Tibial artery (tissue), 4 donors: ENCODE measurements at regions not wholly inside any gene's neighbourhood (a gene's known extent, or its start where the extent isn't known, plus 50 kb on each side); places are given as distances from the start of the nearest gene placed in this dataset.

Experiments used
- DNase-seq, 2 donors: peaks; one replicate each; pipeline ENCODE4 v3.0.0-alpha.2; 2019
- H3K27ac ChIP-seq, 2 donors: fragments of 200-600 bp; sonication (generic) in 1 of 2; 1 replicate in 1 of 2; 2 replicates in 1 of 2; pipeline ENCODE4 v1.5.1; 2018 to 2019; ENCODE audit warnings: mild to moderate bottlenecking in 1 of 2
- H3K27me3 ChIP-seq, 2 donors: fragments of 200-600 bp; sonication (generic) in 1 of 2; one replicate each; pipeline versions ENCODE4 v1.5.1 to v1.6.0; 2016 to 2019
- H3K36me3 ChIP-seq, 3 donors: fragments of 200-600 bp; sonication (generic) in 2 of 3; one replicate each; pipeline ENCODE4 v1.5.1; 2016 to 2019; ENCODE audit warnings: mild to moderate bottlenecking in 2 of 3
- H3K4me1 ChIP-seq, 4 donors: fragments of 200-600 bp; sonication (generic) in 2 of 4; 1 replicate in 3 of 4; 2 replicates in 1 of 4; pipeline ENCODE4 v1.5.1; 2016 to 2019
- H3K4me3 ChIP-seq, 2 donors: fragments of 200-600 bp; sonication (generic) in 1 of 2; 1 replicate in 1 of 2; 2 replicates in 1 of 2; pipeline ENCODE4 v1.5.1; 2018 to 2019; ENCODE audit warnings: mild to moderate bottlenecking in 2 of 2
- H3K9me3 ChIP-seq, 3 donors: fragments of 200-600 bp; sonication (generic) in 1 of 3; one replicate each; pipeline ENCODE4 v1.5.1; 2016 to 2019
- intact Hi-C: fragments of 100-400 bp; cut with DNase I; formaldehyde crosslinking; loops from one replicate; pipeline ENCODE4 v1.15.0; 2023; ENCODE audit warnings: low total_unique reads
- TF ChIP-seq, protein P1 (sequence below), 2 experiments: fragments of 200-600 bp in 1 of 2; fragments of 450-650 bp in 1 of 2; IDR thresholded peaks; one replicate each; pipeline ENCODE4 v1.5.1; 2017 to 2019; ENCODE audit warnings: antibody characterized with exemption in 2 of 2, mild to moderate bottlenecking in 1 of 2, moderate library complexity in 1 of 2

DNA sequence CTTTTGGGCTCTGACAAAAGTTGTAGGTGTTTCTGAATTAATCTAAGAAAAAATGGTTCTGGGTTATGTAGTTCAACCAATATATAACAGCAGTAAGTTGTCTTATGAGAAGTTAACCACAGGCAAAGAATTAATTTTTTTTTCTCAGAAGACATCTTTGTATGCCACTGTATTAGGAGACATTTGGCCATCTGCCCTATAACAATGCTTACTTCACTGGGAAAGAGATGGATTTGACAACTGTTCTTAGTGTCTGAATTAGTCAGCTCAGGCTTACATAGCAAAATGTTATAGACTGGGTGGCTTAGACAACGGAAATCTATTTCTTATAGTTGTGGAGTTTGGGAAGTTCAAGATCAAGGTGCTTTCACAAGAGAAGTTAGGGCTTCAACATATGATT, 508.1 kb downstream of the STIM2 start:
- TF ChIP-seq, protein P1, sequence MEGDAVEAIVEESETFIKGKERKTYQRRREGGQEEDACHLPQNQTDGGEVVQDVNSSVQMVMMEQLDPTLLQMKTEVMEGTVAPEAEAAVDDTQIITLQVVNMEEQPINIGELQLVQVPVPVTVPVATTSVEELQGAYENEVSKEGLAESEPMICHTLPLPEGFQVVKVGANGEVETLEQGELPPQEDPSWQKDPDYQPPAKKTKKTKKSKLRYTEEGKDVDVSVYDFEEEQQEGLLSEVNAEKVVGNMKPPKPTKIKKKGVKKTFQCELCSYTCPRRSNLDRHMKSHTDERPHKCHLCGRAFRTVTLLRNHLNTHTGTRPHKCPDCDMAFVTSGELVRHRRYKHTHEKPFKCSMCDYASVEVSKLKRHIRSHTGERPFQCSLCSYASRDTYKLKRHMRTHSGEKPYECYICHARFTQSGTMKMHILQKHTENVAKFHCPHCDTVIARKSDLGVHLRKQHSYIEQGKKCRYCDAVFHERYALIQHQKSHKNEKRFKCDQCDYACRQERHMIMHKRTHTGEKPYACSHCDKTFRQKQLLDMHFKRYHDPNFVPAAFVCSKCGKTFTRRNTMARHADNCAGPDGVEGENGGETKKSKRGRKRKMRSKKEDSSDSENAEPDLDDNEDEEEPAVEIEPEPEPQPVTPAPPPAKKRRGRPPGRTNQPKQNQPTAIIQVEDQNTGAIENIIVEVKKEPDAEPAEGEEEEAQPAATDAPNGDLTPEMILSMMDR (IDR thresholded peaks at IDR 0.05), result no peak
- no peaks in the 10 kb centered on the region for H3K27me3 ChIP-seq
- DNase-seq, result no peak
- H3K27ac ChIP-seq, result no peak overlapping the region
- H3K9me3 ChIP-seq, result no peaks in the 10 kb centered on the region
- H3K4me3 ChIP-seq, result no peak overlapping the region
- H3K36me3 ChIP-seq, result no peaks in the 10 kb centered on the region
- H3K4me1 ChIP-seq, result no peaks in the 10 kb centered on the region
- intact Hi-C loops, result no loop called here

DNA sequence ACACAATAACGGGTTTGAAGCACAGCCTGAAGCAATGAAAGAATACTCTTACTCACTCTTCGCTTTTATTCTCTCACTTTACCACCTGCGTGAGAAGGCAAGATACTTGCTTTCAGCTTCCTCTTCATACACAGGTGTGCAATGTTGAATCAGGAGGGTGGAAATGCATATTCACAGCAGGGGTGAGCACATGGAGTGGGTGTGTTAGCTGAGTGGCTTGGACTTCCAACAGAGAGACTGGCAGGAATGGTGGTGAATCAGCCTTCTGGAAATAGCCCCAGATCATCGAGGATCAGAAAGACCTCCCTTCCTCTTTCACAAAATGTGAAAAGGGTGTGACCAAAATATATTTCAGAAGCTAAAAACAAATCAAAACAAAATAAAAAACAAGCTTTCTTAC, 521.2 kb downstream of the STIM2 start:
- intact Hi-C loops, result no loop called here
- Histone ChIP-seq H3K4me1 (no peaks in the 10 kb centered on the region), H3K27me3 (no peaks in the 10 kb centered on the region), H3K36me3 (no peaks in the 10 kb centered on the region), H3K4me3 (no peak overlapping the region), H3K27ac (no peak overlapping the region), H3K9me3 (no peaks in the 10 kb centered on the region)
- no peak for DNase-seq
- TF ChIP-seq, protein P1 (IDR thresholded peaks at IDR 0.05), result no peak

DNA sequence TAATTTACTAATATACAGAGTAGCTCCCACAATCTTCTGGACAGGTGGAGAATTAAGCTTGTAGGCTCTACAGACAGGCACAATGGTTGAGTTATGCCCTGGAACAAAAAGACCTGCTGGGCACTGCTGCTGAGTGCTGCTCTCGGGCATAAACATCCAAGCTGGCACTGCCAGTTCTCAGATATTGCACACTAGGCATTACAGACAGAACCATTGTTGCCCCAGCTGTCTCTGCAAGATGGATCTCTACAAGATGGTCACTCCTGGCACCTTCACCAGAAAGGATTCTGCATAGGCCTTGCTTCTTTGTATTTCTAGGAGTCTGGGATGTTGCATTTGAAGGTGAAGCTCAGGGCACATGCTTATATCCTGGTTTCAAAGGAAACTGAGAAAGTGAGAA, 527.1 kb downstream of the STIM2 start:
- no peak for DNase-seq
- no peaks in the 10 kb centered on the region for H3K27me3 ChIP-seq
- H3K4me1 ChIP-seq, result no peaks in the 10 kb centered on the region
- no peak overlapping the region for H3K4me3 ChIP-seq
- no peak overlapping the region for H3K27ac ChIP-seq
- H3K9me3 ChIP-seq, result no peaks in the 10 kb centered on the region
- no peaks in the 10 kb centered on the region for H3K36me3 ChIP-seq
- TF ChIP-seq, protein P1 (IDR thresholded peaks at IDR 0.05), result no peak
- intact Hi-C loops, result no loop called here

DNA sequence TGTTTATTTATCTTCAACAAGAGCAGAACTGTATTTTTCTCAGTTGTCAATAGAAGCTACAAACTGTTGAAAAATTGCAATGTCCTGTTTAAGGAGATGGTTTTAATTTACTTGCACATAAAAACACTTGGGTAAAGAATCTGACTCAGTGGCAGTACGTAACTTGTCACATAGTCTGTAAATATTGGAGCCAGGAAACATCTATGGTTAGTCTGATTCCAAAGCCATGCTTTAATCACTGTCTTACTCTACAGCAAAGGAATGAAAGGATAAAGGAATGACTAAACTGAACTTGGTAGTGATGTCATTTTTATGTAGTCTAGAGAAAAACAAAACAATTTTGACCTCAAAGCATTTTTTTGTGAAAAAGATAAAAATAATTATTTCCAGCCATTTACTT, 537.2 kb downstream of the STIM2 start:
- DNase-seq, result no peak
- Histone ChIP-seq H3K4me1 (no peaks in the 10 kb centered on the region), H3K27ac (no peak overlapping the region), H3K4me3 (no peak overlapping the region), H3K27me3 (no peaks in the 10 kb centered on the region), H3K9me3 (no peaks in the 10 kb centered on the region), H3K36me3 (no peaks in the 10 kb centered on the region)
- intact Hi-C loops, result no loop called here
- TF ChIP-seq, protein P1 (IDR thresholded peaks at IDR 0.05), result no peak

DNA sequence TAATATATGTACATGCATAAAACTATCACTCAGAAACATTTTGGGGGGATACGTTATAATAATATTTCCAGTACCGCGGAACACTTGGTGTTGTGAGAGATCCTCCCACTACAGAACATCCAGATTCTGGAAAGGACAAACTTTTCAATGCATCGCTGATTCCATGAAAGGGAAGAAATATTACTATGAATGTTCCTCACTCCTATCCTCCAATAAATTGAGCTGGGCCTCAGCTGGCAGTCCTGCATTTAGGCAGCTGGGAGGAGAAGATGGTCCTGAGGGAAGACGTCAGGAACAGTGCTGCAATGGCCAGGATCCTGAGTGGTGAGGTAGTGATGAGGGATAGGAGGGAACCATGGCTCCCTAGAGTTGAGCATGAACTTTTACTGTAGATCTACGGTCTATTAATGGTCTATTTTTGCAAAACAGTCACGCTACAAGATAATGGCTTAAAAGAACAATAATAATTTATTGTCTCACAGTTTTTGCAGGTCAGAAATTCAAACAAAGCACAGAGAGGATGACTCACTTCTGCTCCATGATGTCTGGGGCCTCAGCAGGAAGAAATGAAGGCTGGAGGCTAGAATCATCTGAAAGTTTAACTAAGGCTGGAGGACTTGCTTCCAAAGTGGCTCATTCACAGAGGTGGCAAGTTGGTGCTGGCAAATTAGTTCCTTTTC, 538.1 kb downstream of the STIM2 start:
- H3K9me3 ChIP-seq, result no peaks in the 10 kb centered on the region
- no peak overlapping the region for H3K4me3 ChIP-seq
- H3K27me3 ChIP-seq, result no peaks in the 10 kb centered on the region
- intact Hi-C loops, result no loop called here
- H3K36me3 ChIP-seq, result no peaks in the 10 kb centered on the region
- H3K27ac ChIP-seq, result no peak overlapping the region
- no peaks in the 10 kb centered on the region for H3K4me1 ChIP-seq
- TF ChIP-seq, protein P1 (IDR thresholded peaks at IDR 0.05), result no peak
- DNase-seq, result no peak

DNA sequence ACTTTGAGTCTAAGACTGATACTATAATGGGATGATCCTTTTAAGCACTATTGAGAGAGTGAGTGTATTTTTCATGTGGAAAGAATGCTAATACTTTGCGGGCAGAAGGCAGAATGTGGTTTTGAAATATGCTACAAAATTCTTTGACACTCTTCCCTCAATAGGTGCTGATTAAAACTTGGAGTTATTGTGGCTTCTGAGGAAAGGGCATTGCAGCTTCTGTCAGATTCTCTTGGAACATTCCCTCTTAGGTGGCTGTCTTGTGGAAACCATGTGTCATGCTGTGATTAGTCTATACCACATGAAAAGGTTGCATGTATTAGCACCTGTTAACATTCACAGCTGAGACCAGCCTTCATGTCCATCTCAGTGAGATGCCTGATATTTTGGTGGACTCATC, 547.0 kb downstream of the STIM2 start:
- TF ChIP-seq, protein P1 (IDR thresholded peaks at IDR 0.05), result no peak
- H3K4me3 ChIP-seq, result no peak overlapping the region
- no peak overlapping the region for H3K27ac ChIP-seq
- H3K4me1 ChIP-seq, result no peaks in the 10 kb centered on the region
- no peak for DNase-seq
- no peaks in the 10 kb centered on the region for H3K36me3 ChIP-seq
- H3K27me3 ChIP-seq, result no peaks in the 10 kb centered on the region
- intact Hi-C loops, result no loop called here
- H3K9me3 ChIP-seq, result peaks cover 0 to 4% (median 3%) of the 10 kb centered on the region in 3 donors
